Loucy (cell line): ENCODE measurements at regions not wholly inside any gene's neighbourhood (a gene's known extent, or its start where the extent isn't known, plus 50 kb on each side); places are given as distances from the start of the nearest gene placed in this dataset.
"Not testable (repeated sequence)": the region's sequence is repeated elsewhere in the genome, so short reads cannot be mapped to it uniquely, and the experiment has no call there.

ENCODE experiments used
- H2AFZ ChIP-seq: fragments of 200-600 bp; sonication (generic); 2 replicates; pipeline ENCODE4 v1.6.0; 2016; ENCODE audit warnings: antibody characterized with exemption, mild to moderate bottlenecking, low read length, moderate library complexity
- H3F3A ChIP-seq: fragments of 200-600 bp; 2 replicates; pipeline ENCODE4 v1.6.0; 2016; ENCODE audit warnings: antibody characterized with exemption, low read depth, mild to moderate bottlenecking
- H3K27me3 ChIP-seq: fragments of 200-600 bp; sonication (generic); 2 replicates; pipeline ENCODE4 v1.6.1; 2014; ENCODE audit warnings: low read length, mild to moderate bottlenecking; ENCODE audit not compliant: insufficient read depth, poor library complexity, severe bottlenecking
- H3K36me3 ChIP-seq: fragments of 200-600 bp; sonication (generic); 2 replicates; pipeline ENCODE4 v1.6.1; 2016; ENCODE audit warnings: low read length; ENCODE audit not compliant: insufficient read depth
- H3K4me1 ChIP-seq: fragments of 200-600 bp; sonication (generic); 2 replicates; pipeline ENCODE4 v1.5.1; 2014; ENCODE audit warnings: low read length, mild to moderate bottlenecking; ENCODE audit not compliant: insufficient read depth, poor library complexity, severe bottlenecking
- H3K4me2 ChIP-seq: fragments of 200-600 bp; sonication (generic); 2 replicates; pipeline ENCODE4 v1.6.0; 2014; ENCODE audit warnings: antibody characterized with exemption, low read length, low read depth, mild to moderate bottlenecking; ENCODE audit not compliant: poor library complexity, severe bottlenecking
- H3K4me3 ChIP-seq: fragments of 200-600 bp; sonication (generic); 2 replicates; pipeline ENCODE4 v1.5.1; 2014; ENCODE audit warnings: low read length, mild to moderate bottlenecking, mixed read lengths; ENCODE audit not compliant: poor library complexity, severe bottlenecking
- H3K79me2 ChIP-seq: fragments of 200-600 bp; sonication (generic); 2 replicates; pipeline ENCODE4 v1.6.1; 2014; ENCODE audit warnings: low read length; ENCODE audit not compliant: insufficient read depth
- H3K9ac ChIP-seq: fragments of 200-600 bp; sonication (generic); 2 replicates; pipeline ENCODE4 v1.6.0; 2014; ENCODE audit warnings: mild to moderate bottlenecking, low read depth, low read length, moderate library complexity; ENCODE audit not compliant: poor library complexity, severe bottlenecking
- H3K9me2 ChIP-seq: fragments of 200-600 bp; sonication (generic); replicated peaks from 2 replicates; pipeline ENCODE4 v1.6.1; 2016; ENCODE audit warnings: low read depth, low read length, mixed read lengths
- H3K9me3 ChIP-seq: fragments of 200-600 bp; sonication (generic); 2 replicates; pipeline ENCODE4 v1.6.1; 2014; ENCODE audit warnings: mild to moderate bottlenecking, antibody characterized with exemption, low read length, low read depth; ENCODE audit not compliant: insufficient read depth
- H4K20me1 ChIP-seq: fragments of 200-600 bp; sonication (generic); 2 replicates; pipeline ENCODE4 v1.6.0; 2014; ENCODE audit warnings: antibody characterized with exemption, low read length, mild to moderate bottlenecking; ENCODE audit not compliant: insufficient read depth, poor library complexity, severe bottlenecking
- EZH2phosphoT487 ChIP-seq: fragments of 200-600 bp; IDR thresholded peaks from 2 replicates; pipeline ENCODE4 v1.6.1; 2018; ENCODE audit warnings: antibody characterized with exemption, mild to moderate bottlenecking, moderate library complexity, borderline replicate concordance
- TF ChIP-seq, protein P1 (sequence below): fragments of 200-600 bp; sonication (generic); conservative IDR thresholded peaks from 2 replicates; pipeline ENCODE4 v1.5.1; 2014; ENCODE audit warnings: mild to moderate bottlenecking, antibody characterized with exemption, low read length

DNA sequence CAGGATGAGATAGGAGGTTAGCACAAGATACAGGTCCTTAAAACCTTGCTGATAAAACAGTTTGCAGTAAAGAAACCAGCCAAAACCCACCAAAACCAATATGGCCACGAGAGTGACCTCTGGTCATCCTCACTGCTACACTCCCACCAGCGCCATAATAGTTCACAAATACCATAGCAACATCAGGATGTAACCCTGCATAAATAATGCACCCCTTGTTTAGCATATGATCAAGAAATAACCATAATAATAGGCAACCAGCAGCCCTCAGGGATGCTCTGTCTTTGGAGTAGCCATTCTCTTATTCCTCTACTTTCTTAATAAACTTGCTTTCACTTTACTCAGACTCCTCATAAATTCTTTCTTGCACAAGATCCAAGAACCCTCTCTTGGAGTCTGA, 86.9 kb upstream of the PRSS3 start:
- Histone ChIP-seq H3K9me3 (peaks cover 3% of the 10 kb centered on the region; the same call in 1 of the 2 replicates), H2AFZ (no peak overlapping the region), H3K9ac (no peak overlapping the region), H3K9me2 (no peaks in the 10 kb centered on the region), H3K27me3 (no peaks in the 10 kb centered on the region), H3K4me1 (no peaks in the 10 kb centered on the region), H3K4me3 (no peak overlapping the region), H3F3A (no peaks in the 10 kb centered on the region), H3K36me3 (no peaks in the 10 kb centered on the region), H4K20me1 (no peaks in the 10 kb centered on the region), H3K4me2 (no peak overlapping the region), H3K79me2 (no peaks in the 10 kb centered on the region)
- no peak for TF ChIP-seq EZH2phosphoT487
- TF ChIP-seq, protein P1, sequence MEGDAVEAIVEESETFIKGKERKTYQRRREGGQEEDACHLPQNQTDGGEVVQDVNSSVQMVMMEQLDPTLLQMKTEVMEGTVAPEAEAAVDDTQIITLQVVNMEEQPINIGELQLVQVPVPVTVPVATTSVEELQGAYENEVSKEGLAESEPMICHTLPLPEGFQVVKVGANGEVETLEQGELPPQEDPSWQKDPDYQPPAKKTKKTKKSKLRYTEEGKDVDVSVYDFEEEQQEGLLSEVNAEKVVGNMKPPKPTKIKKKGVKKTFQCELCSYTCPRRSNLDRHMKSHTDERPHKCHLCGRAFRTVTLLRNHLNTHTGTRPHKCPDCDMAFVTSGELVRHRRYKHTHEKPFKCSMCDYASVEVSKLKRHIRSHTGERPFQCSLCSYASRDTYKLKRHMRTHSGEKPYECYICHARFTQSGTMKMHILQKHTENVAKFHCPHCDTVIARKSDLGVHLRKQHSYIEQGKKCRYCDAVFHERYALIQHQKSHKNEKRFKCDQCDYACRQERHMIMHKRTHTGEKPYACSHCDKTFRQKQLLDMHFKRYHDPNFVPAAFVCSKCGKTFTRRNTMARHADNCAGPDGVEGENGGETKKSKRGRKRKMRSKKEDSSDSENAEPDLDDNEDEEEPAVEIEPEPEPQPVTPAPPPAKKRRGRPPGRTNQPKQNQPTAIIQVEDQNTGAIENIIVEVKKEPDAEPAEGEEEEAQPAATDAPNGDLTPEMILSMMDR = no peak

DNA sequence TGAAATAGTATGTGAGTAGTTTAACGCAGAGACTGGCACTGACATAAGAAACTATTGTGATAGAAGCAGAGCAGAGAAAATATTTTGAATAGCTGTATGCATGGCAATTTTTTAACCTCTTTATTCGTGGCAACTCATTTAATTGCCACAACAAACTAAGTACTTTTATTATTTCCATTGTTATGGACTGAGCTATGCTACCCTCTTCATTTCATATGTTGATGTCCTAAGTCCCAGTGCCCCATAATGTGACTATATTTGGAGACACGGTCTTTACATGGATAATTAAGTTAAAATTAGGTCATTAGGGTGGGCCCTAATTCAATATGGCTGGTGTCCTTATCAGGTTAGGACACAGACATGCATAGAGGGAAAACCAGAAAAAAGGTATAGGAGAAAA, 86.1 kb upstream of the PRSS3 start:
- no peaks in the 10 kb centered on the region for H3K36me3 ChIP-seq
- H3K4me1 ChIP-seq = no peaks in the 10 kb centered on the region
- H3F3A ChIP-seq = no peaks in the 10 kb centered on the region
- no peak overlapping the region for H3K4me2 ChIP-seq
- no peak overlapping the region for H2AFZ ChIP-seq
- no peaks in the 10 kb centered on the region for H3K9me2 ChIP-seq
- H4K20me1 ChIP-seq = no peaks in the 10 kb centered on the region
- no peak overlapping the region for H3K9ac ChIP-seq
- no peaks in the 10 kb centered on the region for H3K79me2 ChIP-seq
- no peak overlapping the region for H3K4me3 ChIP-seq
- no peaks in the 10 kb centered on the region for H3K27me3 ChIP-seq
- TF ChIP-seq, protein P1 = no peak
- no peak for TF ChIP-seq EZH2phosphoT487
- H3K9me3 ChIP-seq = peaks cover 3% of the 10 kb centered on the region; the same call in 1 of the 2 replicates

DNA sequence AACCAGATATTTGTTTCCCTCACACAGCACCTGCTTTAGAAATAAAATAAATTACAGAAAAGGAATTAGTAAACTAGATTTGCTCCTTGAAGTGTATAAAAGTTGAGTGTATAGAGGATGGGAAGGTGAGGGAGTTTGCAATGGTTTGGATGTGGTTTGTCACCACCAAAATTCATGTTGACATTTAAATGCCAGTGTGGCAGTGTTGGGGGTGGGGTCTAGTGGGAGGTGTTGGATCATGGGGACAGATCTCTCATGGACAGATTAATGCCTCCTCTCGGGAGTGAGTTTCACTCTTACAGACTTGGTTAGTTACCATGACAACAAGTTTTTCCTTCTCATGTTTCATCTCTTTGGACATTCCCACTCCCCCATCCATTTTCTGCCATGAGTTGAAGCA, 83.9 kb upstream of the PRSS3 start:
- not testable (repeated sequence) for H3K9me2 ChIP-seq, H3K4me1 ChIP-seq

DNA sequence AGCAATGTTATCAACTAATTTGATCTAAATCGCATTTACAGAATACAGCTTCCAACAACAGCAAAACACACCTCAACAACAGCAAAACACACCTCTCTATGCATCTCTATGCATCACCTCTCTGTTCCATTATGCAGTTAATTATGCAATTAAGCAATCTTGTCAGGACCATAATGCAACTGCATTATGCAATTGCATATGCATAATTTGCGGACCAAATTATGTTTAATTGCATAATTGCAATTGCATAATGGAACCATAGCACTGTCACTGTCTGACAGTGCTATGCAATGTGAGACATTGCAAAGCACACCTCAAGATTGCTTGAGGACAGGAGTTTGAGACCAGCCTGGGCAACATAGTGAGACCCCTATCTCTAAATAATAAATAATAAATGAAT, 80.4 kb upstream of the PRSS3 start:
- no peaks in the 10 kb centered on the region for H3K9me3 ChIP-seq
- H3K4me1 ChIP-seq = no peaks in the 10 kb centered on the region
- H3K27me3 ChIP-seq = no peaks in the 10 kb centered on the region
- no peaks in the 10 kb centered on the region for H3K36me3 ChIP-seq
- no peaks in the 10 kb centered on the region for H4K20me1 ChIP-seq
- no peaks in the 10 kb centered on the region for H3K9me2 ChIP-seq
- no peak overlapping the region for H3K4me3 ChIP-seq
- no peak overlapping the region for H2AFZ ChIP-seq
- H3F3A ChIP-seq = no peaks in the 10 kb centered on the region
- no peak overlapping the region for H3K9ac ChIP-seq
- no peak for TF ChIP-seq EZH2phosphoT487
- TF ChIP-seq, protein P1 = no peak
- H3K4me2 ChIP-seq = no peak overlapping the region
- H3K79me2 ChIP-seq = no peaks in the 10 kb centered on the region

More for the DNA sequence above, 83.9 kb upstream of the PRSS3 start:
- not testable (repeated sequence) for H3K79me2 ChIP-seq, H3K4me3 ChIP-seq, H2AFZ ChIP-seq, H3K4me2 ChIP-seq, H4K20me1 ChIP-seq, H3K9me3 ChIP-seq, H3K27me3 ChIP-seq, H3K9ac ChIP-seq, H3K36me3 ChIP-seq, H3F3A ChIP-seq
